ENCODE measurements at regions not wholly inside any gene's neighbourhood (a gene's known extent, or its start where the extent isn't known, plus 50 kb on each side); places are given as distances from the start of the nearest gene placed in this dataset. TPM values are rescaled to one million over a fixed set of nuclear protein-coding genes. Genes with fewer than 3 reads are reported as not detected.

- H4K5ac ChIP-seq (ENCODE audit: low read depth, low read length), result no peak overlapping the region; the same call in 1 of the 2 replicates
- H3K23ac ChIP-seq (ENCODE audit: low read depth, low read length), result peak overlapping the region; percentile 4; the same call in 1 of the 2 replicates
- H2BK20ac ChIP-seq (ENCODE audit: low read depth, low read length), result peak overlapping the region; percentile 64
- H2BK5ac ChIP-seq (ENCODE audit: low read depth, low read length, poor library complexity, severe bottlenecking), result peak overlapping the region; percentile 28
- no peaks in the 10 kb centered on the region for H3K27me3 ChIP-seq (ENCODE audit: control insufficient read depth, insufficient read depth, low read length)
- peak overlapping the region; percentile 85; the same call in 1 of the 2 replicates for H3K18ac ChIP-seq (ENCODE audit: low read depth, low read length)
- 0 out of 4 replicates have a peak overlapping the region, but pooled peaks of 1 of the 2 experiments have one; percentile 27 for H4K8ac ChIP-seq (ENCODE audit: low read depth in 2 of 2, low read length in 2 of 2)
- H4K20me1 ChIP-seq (ENCODE audit: insufficient read depth, low read length), result no peaks in the 10 kb centered on the region
- H2BK15ac ChIP-seq (ENCODE audit: low read depth, low read length), result no peak overlapping the region
- no peak overlapping the region; the same call in 1 of the 2 replicates for H3K4ac ChIP-seq (ENCODE audit: low read depth, low read length)
- H3K79me1 ChIP-seq (ENCODE audit: low read depth in 1 of 2, low read length in 2 of 2), result no peaks in the 10 kb centered on the region
- in situ Hi-C loops (cut with MboI; ENCODE audit: low sequenced_read_pairs), result no loop called here
- no CpG with 5 or more reads among the region's 1 CpG for WGBS, 2 experiments (ENCODE audit: extremely low coverage in 2 of 2, insufficient read length in 1 of 2)
- no peaks in the 10 kb centered on the region for H3K36me3 ChIP-seq (ENCODE audit: control insufficient read depth, insufficient read depth, low read length)
- ChIA-PET CTCF (interaction anchor here (0.6 kb wide), 1 partner anchor 9 kb away, joined by 3 read pairs; no protein-coding TSS in a partner anchor), POLR2A (ENCODE audit: unreplicated experiment) (no interaction called here)
- no peak overlapping the region for H3K56ac ChIP-seq (ENCODE audit: extremely low read depth, insufficient read depth, low read length)
- intact Hi-C loops (cut with micrococcal nuclease), result loop anchor here (5.0 kb wide), 1 partner anchor 49 kb away; the partner anchor contains the start of gene PLCB4
- no peak overlapping the region for H2AK9ac ChIP-seq (replicated peaks; ENCODE audit: low read depth, low read length, poor library complexity)
- TF ChIP-seq RCOR1 (IDR thresholded peaks at IDR 0.05; ENCODE audit: insufficient replicate concordance, low read length) (no peak), MAZ (IDR thresholded peaks at IDR 0.05; ENCODE audit: borderline replicate concordance, low read depth, low read length) (no peak), NFE2L2 (IDR thresholded peaks at IDR 0.05; ENCODE audit: low read depth, low read length) (no peak)
- H3K14ac ChIP-seq (replicated peaks; ENCODE audit: low read depth, low read length), result 0 out of 2 replicates have a peak overlapping the region, but pooled peaks have one; percentile 23
- dilution Hi-C loops (cut with HindIII; ENCODE audit: low sequenced_read_pairs, unreplicated experiment), result no loop called here
- H3K4me3 ChIP-seq (ENCODE audit: insufficient read depth, low read depth, low read length), result no peak overlapping the region
- no peak for DNase-seq
- H2BK120ac ChIP-seq (ENCODE audit: low read depth, low read length), result peak overlapping the region; percentile 44
- H3K9me1 ChIP-seq (ENCODE audit: insufficient read depth, low read length), result peaks cover 6% of the 10 kb centered on the region
- no peak overlapping the region for H3K4me2 ChIP-seq (ENCODE audit: low read depth, low read length)
- H3K9me3 ChIP-seq (ENCODE audit: control insufficient read depth, insufficient read depth, low read length), result no peaks in the 10 kb centered on the region
- no peak for ATAC-seq (ENCODE audit: low read depth)
- peaks cover 7% of the 10 kb centered on the region; the same call in 1 of the 2 replicates for H3K4me1 ChIP-seq (ENCODE audit: control insufficient read depth, insufficient read depth, low read length)
- BruUV-seq (replicated peaks), result no TSS peak
- H3K27ac ChIP-seq (ENCODE audit: insufficient read depth, low read length), result no peak overlapping the region
- no peak overlapping the region for H2AFZ ChIP-seq (replicated peaks; ENCODE audit: low read length, poor library complexity)
- no peak overlapping the region for H2AK5ac ChIP-seq (ENCODE audit: low read depth, low read length)
- H4K91ac ChIP-seq (ENCODE audit: insufficient read depth, low read depth, low read length), result no peak overlapping the region
- no peak overlapping the region for H3K9ac ChIP-seq (ENCODE audit: low read depth, low read length)
Measured at GRCh38 chr20:9018346-9018745, 50.5 kb upstream of the PLCB4 start.

Small RNA genes in the stretch of these regions (microRNA-seq; reads per million reads assigned to microRNA genes)
- not detected for gene RF00017 (ENCODE audit: insufficient read depth, insufficient read length)

Small RNA genes in the stretch of these regions (small RNA-seq; reads per million reads assigned to genes)
- 0 reads per million in 5 experiments for gene RF00017

All from IMR-90 (cell line).